GM18505 (cell line): ENCODE measurements at regions not wholly inside any gene's neighbourhood (a gene's known extent, or its start where the extent isn't known, plus 50 kb on each side); places are given as distances from the start of the nearest gene placed in this dataset.

ENCODE experiments used
- ATAC-seq: cut with Tn5 transposase; IDR thresholded peaks from one replicate; pipeline ENCODE4 v1.9.1; 2021; ENCODE audit not compliant: unreplicated experiment
- POLR2A ChIP-seq: IDR thresholded peaks from 4 replicates; pipeline ENCODE4 v1.6.1; 2011; ENCODE audit warnings: borderline replicate concordance; ENCODE audit not compliant: insufficient read depth, insufficient read length; ENCODE audit errors: extremely low read depth

DNA sequence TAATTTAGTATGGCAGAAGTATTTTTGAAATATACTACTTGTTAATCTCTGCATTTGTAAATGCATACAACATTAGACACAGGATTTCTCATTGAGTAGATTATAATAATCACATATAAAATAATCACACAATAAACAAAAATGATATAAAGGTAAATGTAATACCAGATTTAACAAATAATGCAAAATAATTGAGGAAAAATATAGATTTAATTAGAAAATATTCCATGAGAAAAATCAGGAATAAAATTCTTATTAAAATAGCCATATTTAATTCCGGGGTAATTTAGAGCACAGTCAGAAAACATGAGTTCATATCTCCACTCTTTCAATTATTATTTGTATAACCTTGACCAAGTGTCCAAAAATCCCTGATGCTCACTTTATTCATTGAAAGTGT lies 385.9 kb upstream of the SYT4 start:
- ATAC-seq, result no peak
- no peak for TF ChIP-seq POLR2A

DNA sequence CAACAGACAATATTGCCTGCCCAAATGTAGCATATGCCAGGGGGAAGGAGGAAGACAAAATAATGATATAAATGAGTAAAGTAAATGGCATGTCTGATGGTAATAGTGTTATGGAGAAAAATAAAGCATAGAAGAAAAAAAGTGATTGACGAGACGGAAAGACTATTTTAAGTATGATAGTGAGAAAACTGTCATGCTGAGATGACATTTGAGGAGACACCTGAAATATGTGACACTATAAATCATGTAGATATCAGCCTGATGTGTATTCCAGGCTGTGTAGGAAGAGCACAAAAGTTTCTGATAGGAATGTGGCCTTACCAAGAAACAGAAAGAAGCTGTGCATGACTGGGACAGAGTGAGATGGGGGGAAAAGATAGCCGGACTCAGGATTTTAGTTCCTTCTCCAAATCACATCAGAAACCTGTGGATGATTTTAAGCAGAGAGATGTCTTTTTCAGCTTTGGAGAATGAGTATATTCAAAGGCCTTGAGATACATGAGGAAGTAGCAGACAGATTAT lies 387.3 kb upstream of the SYT4 start:
- TF ChIP-seq POLR2A, result no peak
- no peak for ATAC-seq

GRCh38 chr18:43665105-43665788 lies 388.0 kb upstream of the SYT4 start:
- no peak for ATAC-seq
- TF ChIP-seq POLR2A, result no peak

DNA sequence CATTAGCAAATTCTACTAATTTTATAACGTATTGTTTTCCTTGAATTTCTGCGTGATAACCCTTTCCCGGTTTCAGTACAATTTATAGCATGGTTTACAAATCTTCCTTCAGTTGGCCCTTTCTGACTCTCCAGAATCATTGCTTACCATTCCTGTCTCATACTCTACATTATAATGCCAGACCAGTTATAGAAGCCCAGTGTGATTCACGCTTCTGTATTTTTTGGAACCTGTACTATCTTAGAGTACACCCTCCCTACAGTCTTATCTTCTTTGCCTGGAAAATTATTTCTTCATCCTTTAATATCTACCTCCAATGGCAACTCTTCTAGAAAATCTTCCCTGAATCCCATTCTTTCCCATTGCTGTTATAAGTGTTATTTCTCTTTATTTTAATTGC lies 391.6 kb upstream of the SYT4 start:
- TF ChIP-seq POLR2A, result no peak

GRCh38 chr18:43671431-43671830 lies 394.1 kb upstream of the SYT4 start:
- ATAC-seq, result no peak
- no peak for TF ChIP-seq POLR2A

More for the DNA sequence above, 391.6 kb upstream of the SYT4 start:
- ATAC-seq, result no peak

- no peak for TF ChIP-seq POLR2A
- ATAC-seq, result no peak
These were observed 402.8 kb upstream of the SYT4 start for GRCh38 chr18:43680096-43680495.

DNA sequence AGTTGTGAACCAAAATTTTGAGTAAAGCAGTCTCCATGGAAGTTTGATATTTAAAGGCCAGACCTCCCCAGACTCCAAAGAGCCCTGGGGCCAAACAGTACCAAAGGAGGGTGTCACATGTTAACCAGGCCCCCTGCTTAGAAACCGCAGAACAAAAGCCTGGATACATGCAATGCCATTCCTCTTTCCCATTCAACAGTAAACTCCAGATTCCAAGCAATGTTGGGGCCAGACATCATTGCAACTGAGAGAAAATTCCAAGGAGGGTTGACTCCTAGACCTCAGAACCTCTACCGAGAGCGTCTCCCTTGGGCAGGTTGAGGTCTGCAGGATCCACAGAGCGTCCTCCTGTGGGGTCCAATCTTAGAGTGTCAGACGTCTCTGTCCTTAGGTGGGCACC lies 404.4 kb upstream of the SYT4 start:
- no peak for TF ChIP-seq POLR2A
- no peak for ATAC-seq

GRCh38 chr18:43682196-43682595 lies 404.9 kb upstream of the SYT4 start:
- ATAC-seq, result no peak
- TF ChIP-seq POLR2A, result no peak

DNA sequence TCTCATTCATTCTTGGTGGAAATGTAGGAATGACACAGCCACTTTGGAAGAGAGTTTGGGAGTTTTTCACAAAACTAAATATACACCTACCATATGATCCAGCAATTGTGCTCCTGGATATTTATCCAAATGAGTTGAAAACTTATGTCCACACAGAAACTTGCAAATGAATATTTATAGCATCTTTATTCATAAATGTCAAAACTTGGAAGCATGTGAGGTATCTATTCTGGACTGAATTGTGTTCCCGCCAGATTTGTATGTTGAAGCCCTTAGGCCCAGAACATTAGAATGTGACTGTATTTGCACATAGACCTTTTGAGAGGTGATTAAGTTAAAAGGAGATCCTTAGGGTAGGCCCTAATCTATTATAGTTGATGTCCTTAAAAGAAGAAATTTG lies 409.4 kb upstream of the SYT4 start:
- TF ChIP-seq POLR2A, result no peak
- no peak for ATAC-seq

DNA sequence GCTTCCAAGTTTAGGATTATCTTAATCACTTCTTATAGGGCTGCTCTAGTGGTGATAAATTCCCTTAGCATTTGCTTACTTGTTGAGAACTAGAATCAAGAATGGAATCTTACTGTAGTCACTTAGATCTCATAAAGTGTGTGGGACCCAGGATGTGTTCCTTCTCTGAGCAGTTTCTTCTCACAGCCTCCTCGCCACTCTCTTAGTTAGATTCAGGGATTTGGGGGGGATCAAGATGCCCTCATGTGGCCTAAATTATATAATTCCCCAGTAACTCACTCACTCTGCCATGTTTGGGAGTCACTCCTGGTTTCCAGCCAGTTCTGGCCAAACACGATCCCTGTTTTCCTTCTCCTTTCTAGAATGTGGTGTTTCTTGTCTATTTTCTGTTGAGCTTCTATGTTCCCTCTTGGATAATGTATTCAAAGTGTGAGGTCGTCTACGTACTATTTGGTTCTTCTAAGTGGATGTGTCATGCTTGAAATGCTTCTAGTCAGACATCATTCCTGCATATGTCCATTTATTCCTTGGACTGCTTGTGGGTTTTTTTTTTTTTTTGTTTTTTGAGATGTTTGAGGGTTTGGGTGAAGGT lies 414.9 kb upstream of the SYT4 start:
- TF ChIP-seq POLR2A, result no peak
- no peak for ATAC-seq

DNA sequence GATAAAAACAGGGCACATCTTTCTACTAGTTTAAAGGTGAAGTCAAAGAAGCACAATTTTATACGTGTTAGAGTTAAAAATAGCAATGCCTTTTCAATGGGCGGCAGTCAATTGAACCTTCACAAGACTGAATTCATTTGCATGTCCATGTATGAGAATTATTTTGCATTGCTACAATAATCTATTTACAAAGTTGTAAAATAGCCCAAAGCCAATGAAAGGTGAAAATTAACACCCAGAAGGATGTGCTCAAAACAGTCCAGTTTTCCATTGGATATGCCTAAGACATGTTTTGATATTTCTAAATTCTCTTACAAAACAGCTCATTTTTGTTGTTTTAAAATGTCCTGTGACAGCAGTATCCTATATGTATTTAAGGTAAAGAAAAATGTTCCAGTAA lies 425.1 kb upstream of the SYT4 start:
- ATAC-seq, result no peak
- TF ChIP-seq POLR2A, result no peak

DNA sequence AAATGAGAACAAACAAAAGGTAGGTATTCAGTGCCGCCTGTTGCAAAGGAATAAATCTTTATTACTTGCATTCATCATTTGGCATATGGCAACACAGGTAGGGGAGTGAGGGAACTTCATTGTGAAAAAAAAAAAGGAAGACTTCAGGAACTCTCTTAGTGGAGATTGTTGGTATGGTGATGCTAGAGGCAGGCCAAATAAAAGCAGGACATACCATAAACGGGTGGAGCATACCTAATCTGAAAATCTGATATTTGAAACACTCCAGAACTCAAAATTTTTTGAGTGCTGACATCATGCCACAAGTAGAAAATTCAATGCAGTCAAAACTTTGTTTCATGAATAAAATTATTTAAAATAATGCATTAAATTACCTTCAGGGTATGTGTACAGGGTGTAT lies 425.8 kb upstream of the SYT4 start:
- TF ChIP-seq POLR2A, result no peak
- ATAC-seq, result no peak

GRCh38 chr18:43705850-43706249 lies 428.6 kb upstream of the SYT4 start:
- ATAC-seq, result no peak
- TF ChIP-seq POLR2A, result no peak

DNA sequence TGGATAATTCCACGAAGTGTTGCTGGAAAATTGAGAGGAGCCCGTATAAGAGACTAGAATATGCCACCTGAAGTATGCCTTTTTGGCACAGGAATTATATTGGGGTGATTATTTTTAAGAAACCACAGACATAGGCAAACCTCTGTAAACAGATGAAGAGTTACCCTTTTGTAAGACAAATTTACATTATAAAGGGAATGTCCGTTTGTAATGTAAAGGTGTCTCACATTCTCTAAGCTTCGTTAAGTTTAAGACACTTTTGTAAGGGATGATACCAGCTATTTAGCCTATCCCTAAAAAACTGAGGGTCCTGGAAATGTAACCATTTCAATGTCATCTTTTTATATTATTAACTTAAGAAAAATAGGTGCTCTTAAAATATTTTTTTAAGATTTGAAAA lies 432.8 kb upstream of the SYT4 start:
- no peak for ATAC-seq
- TF ChIP-seq POLR2A, result no peak
